Vagina (tissue), 2 donors: ENCODE measurements at regions not wholly inside any gene's neighbourhood (a gene's known extent, or its start where the extent isn't known, plus 50 kb on each side); places are given as distances from the start of the nearest gene placed in this dataset.

Source experiments
- POLR2A ChIP-seq, 2 donors: fragments of 450-650 bp; IDR thresholded peaks; one replicate each; pipeline ENCODE4 v1.6.1; 2017; ENCODE audit warnings: antibody characterized with exemption in 2 of 2, mild to moderate bottlenecking in 2 of 2, moderate library complexity in 2 of 2
- TF ChIP-seq, protein P1 (sequence below), 3 experiments: fragments of 450-650 bp in 2 of 3; fragments of 200-600 bp in 1 of 3; sonication (generic) in 1 of 3; IDR thresholded peaks; one replicate each; pipeline ENCODE4 v1.5.1; 2017 to 2019; ENCODE audit warnings: antibody characterized with exemption in 3 of 3, mild to moderate bottlenecking in 2 of 3, moderate library complexity in 2 of 3

DNA sequence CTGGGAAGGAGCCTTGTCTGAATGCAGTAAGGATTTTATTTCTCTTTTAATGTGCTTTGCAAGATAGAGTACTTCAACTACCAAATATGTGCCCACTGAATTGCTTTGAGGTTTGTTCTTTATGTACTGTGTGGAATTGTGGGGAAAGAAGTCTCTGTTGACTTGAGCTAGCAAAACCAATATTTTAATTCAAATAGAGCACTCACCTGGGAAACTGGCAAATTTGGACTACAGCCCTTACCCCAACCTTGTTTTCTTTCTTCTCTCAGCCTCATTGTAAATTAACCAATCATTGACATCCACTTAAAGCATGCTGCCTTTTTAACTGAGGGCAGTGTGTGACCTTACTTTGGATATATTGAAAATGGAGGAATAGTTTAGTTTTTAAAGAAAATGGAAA, 409.0 kb downstream of the SPATA31D1 start:
- TF ChIP-seq, protein P1, sequence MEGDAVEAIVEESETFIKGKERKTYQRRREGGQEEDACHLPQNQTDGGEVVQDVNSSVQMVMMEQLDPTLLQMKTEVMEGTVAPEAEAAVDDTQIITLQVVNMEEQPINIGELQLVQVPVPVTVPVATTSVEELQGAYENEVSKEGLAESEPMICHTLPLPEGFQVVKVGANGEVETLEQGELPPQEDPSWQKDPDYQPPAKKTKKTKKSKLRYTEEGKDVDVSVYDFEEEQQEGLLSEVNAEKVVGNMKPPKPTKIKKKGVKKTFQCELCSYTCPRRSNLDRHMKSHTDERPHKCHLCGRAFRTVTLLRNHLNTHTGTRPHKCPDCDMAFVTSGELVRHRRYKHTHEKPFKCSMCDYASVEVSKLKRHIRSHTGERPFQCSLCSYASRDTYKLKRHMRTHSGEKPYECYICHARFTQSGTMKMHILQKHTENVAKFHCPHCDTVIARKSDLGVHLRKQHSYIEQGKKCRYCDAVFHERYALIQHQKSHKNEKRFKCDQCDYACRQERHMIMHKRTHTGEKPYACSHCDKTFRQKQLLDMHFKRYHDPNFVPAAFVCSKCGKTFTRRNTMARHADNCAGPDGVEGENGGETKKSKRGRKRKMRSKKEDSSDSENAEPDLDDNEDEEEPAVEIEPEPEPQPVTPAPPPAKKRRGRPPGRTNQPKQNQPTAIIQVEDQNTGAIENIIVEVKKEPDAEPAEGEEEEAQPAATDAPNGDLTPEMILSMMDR (IDR thresholded peaks at IDR 0.05), result no peak
- no peak for TF ChIP-seq POLR2A (IDR thresholded peaks at IDR 0.05)
